ENCODE measurements at regions not wholly inside any gene's neighbourhood (a gene's known extent, or its start where the extent isn't known, plus 50 kb on each side); places are given as distances from the start of the nearest gene placed in this dataset.

- TF ChIP-seq EZH2 (IDR thresholded peaks at IDR 0.05; ENCODE audit: borderline replicate concordance, low read depth, low read length) (no peak), SMAD3 (CRISPR knock-in tag; conservative IDR thresholded peaks at IDR 0.05) (no peak), FOXM1 (IDR thresholded peaks at IDR 0.05; ENCODE audit: low read depth) (no peak), FOXM1 (CRISPR knock-in tag; IDR thresholded peaks at IDR 0.05; ENCODE audit: low read depth) (no peak), CTCF (IDR thresholded peaks at IDR 0.05 in 2 of 3, conservative IDR thresholded peaks at IDR 0.05 in 1 of 3; ENCODE audit: insufficient read depth in 2 of 3, low read depth in 1 of 3, low read length in 3 of 3) (no peak), ZNF75A (CRISPR knock-in tag; IDR thresholded peaks at IDR 0.05) (no peak), RAD21 (CRISPR knock-in tag; conservative IDR thresholded peaks at IDR 0.05 in 1 of 2, IDR thresholded peaks at IDR 0.05 in 1 of 2) (no peak), ZNF407 (IDR thresholded peaks at IDR 0.05; ENCODE audit: low read depth) (no peak), SNAPC5 (CRISPR knock-in tag; IDR thresholded peaks at IDR 0.05) (no peak), RAD51 (IDR thresholded peaks at IDR 0.05; ENCODE audit: borderline replicate concordance, low read depth) (no peak), PCBP1 (IDR thresholded peaks at IDR 0.05; ENCODE audit: low read depth, low read length, poor library complexity, severe bottlenecking) (no peak), ZZZ3 (IDR thresholded peaks at IDR 0.05) (no peak), TAF1 (IDR thresholded peaks at IDR 0.05; ENCODE audit: control insufficient read depth, extremely low read depth, insufficient read depth, low read length, severe bottlenecking) (no peak), POLR2A (conservative IDR thresholded peaks at IDR 0.05) (no peak)
Observed at GRCh38 chr6:153538491-153538890, 407.4 kb upstream of the RGS17 start.
